B cell (primary cell): ENCODE measurements at regions not wholly inside any gene's neighbourhood (a gene's known extent, or its start where the extent isn't known, plus 50 kb on each side); places are given as distances from the start of the nearest gene placed in this dataset.

Experiments
- EZH2 ChIP-seq: IDR thresholded peaks from 2 replicates; pipeline ENCODE4 v1.6.1; 2012; ENCODE audit warnings: borderline replicate concordance, low read depth, mild to moderate bottlenecking, moderate library complexity, low read length; ENCODE audit not compliant: insufficient read depth, poor library complexity, severe bottlenecking
- TF ChIP-seq, protein P1 (sequence below): fragments of 200-600 bp; IDR thresholded peaks from one replicate; pipeline ENCODE4 v1.8.0; 2022; ENCODE audit warnings: antibody characterized with exemption, mild to moderate bottlenecking

DNA sequence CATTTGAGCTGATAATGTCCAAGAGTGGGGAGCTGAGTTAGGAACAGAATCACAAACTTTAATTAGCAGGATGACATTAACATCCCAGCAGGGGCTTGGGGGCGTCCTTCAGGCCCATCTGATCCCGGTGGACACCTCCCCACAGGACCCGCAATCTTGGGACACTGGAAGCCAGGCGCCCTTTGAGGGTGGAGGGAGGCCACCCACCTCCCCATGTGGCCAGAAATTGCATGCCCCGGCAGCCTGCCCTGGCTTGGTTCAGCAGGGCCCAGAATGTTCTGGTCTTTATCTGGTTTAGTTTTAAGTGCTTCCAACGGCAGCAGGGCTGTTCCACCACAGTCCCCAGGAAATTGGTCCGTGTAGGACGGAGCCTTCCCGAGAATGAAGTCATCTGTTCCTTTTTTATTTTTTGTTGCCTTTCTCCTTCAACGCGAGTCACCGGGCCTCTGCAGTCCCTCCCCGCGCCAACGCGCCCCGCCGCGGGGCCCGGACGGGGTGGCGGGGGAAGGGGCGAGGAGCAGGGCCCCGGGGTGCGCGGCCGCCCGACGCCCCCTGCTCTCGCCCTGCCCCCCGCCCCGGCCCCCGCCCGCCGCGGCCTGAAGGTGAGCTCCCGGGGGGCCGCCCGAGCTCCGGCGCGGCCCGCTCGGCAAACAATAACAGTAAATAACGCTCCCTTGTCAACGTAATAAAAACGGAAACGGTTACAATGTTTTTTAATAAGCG is 207.9 kb downstream of the C9orf50 start:
- TF ChIP-seq, protein P1, sequence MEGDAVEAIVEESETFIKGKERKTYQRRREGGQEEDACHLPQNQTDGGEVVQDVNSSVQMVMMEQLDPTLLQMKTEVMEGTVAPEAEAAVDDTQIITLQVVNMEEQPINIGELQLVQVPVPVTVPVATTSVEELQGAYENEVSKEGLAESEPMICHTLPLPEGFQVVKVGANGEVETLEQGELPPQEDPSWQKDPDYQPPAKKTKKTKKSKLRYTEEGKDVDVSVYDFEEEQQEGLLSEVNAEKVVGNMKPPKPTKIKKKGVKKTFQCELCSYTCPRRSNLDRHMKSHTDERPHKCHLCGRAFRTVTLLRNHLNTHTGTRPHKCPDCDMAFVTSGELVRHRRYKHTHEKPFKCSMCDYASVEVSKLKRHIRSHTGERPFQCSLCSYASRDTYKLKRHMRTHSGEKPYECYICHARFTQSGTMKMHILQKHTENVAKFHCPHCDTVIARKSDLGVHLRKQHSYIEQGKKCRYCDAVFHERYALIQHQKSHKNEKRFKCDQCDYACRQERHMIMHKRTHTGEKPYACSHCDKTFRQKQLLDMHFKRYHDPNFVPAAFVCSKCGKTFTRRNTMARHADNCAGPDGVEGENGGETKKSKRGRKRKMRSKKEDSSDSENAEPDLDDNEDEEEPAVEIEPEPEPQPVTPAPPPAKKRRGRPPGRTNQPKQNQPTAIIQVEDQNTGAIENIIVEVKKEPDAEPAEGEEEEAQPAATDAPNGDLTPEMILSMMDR = no peak
- no peak for TF ChIP-seq EZH2
